HG03432 (cell line): ENCODE measurements at regions not wholly inside any gene's neighbourhood (a gene's known extent, or its start where the extent isn't known, plus 50 kb on each side); places are given as distances from the start of the nearest gene placed in this dataset.

Source experiments
- ATAC-seq: cut with Tn5 transposase; IDR thresholded peaks from one replicate; pipeline ENCODE4 v1.9.1; 2021; ENCODE audit warnings: mild to moderate bottlenecking, moderate library complexity; ENCODE audit not compliant: unreplicated experiment

DNA sequence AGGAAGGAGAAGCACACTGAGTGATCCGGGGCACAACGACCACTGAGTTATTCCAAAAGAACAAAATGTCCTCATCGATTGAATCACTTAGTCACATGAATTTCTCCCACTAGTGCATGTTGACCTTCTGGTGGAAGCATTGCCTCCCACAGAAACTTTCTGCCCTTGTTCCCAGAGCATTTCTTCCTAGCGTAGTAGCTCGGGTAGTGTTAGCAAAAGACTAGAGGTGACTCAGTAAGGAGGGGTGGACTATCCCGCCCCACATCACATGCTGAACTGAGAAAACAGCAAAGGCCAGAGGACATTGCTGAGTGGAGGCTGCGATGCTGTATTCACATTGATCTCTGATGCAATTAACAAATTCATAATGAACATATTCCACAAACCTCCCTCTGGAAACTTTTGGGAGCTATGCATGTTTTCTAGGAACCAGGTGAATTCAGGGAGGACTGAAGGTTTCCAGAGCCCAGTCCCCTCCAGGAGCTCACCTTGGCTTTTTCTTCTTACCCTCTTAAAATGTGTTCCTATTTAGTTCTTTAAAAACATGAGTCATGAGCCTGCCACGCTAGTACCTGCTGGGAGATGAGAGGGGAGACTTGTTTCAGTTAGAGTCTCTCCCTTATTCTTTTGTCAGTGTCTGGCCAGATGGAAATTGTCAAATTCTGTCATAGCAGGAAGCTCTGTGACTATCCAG is 507.9 kb downstream of the CDH26 start:
- no peak for ATAC-seq

GRCh38 chr20:60466687-60467022 is 508.4 kb downstream of the CDH26 start:
- no peak for ATAC-seq

- no peak for ATAC-seq
Observed at GRCh38 chr20:60467078-60467477, 508.9 kb downstream of the CDH26 start.

DNA sequence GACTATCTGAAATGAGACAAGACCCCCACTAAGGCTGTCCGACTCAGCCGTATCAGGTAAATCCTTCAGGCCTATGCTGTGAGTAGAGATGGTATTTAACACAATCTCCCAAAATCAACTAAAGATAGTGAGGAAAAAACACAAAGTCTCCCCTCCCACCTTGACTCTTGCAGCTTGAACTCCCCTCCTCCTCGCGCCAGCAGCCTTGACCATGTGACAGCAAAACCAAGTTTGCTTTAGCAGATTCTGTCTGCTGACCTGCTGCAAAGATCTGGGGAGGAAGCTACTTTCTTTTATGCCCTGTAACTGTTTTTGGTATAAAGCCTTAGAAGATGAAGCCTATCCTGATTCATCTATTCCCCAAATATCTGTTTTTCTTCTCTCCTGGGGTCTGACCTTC is 509.5 kb downstream of the CDH26 start:
- no peak for ATAC-seq

GRCh38 chr20:60469829-60470228 is 511.6 kb downstream of the CDH26 start:
- no peak for ATAC-seq

GRCh38 chr20:60470366-60470765 is 512.1 kb downstream of the CDH26 start:
- no peak for ATAC-seq

- ATAC-seq = no peak
Observed at GRCh38 chr20:60473211-60473610, 515.0 kb downstream of the CDH26 start.

DNA sequence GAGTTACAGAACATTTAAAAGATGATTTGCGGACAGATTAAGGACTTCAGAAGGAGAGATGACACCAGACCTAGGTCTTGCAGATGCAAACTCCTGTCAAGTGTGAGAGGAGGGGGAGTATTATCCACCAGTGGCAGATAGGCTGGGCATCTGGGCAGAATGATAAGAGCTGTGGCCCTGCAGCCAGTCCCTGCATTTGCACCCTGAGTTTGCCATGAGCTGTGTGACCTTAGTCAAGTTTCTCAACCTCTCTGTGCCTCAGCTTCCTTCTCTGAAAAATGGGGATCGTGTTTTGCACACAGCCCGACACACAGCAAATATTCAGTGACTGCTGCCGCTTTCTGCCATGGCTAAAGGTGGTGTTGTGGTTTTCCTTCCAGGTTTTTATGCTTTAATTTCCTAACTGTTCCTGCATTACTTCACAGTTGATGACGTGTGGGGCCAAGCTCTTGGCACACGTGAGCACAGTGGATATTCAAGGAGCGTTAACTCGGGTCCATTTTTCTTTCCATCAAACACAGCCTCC is 516.2 kb downstream of the CDH26 start:
- ATAC-seq = no peak

DNA sequence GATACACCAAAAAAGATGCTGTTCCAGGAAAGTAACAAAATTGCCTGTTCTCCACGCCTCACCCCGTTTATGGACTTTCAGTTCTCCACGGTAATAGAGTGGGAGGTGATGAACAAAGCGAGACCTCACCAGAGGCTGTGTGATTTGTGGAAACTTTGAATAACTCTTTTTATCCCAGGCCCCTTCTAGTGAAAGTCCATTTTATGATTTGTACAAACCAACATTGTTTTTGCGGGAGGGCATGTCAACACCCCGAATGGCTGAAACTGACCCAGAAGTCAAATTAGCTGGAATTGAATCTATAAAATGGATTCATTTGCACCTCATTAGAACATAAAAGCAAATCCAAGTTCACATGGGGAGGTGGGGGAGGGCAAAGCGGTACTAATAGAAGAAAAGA is 517.8 kb downstream of the CDH26 start:
- no peak for ATAC-seq

- no peak for ATAC-seq
Observed at GRCh38 chr20:60477958-60478357, 519.7 kb downstream of the CDH26 start.

DNA sequence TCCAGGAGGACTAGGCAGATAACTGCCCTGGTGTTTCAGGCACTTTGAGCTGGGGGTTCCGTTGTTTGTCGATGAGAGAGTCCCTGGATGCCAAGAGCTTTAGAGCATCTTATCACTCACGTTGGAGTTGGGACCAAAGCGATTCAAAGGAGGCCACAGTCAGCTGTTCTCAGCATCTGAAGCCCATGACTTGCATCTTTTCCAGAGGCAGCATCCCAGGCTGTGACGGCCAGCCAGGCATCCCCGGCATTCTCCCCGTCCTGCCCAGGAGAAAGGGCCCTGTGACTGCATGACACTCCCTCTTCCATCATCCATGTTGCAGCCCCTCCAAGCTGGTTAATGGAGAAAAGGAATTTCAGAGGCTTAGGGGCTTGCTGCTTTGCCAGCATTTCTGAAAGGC is 520.3 kb downstream of the CDH26 start:
- ATAC-seq = no peak

- ATAC-seq = no peak
Observed at GRCh38 chr20:60480950-60481742, 522.9 kb downstream of the CDH26 start.

- ATAC-seq = no peak
Observed at GRCh38 chr20:60481743-60482133, 523.5 kb downstream of the CDH26 start.

- no peak for ATAC-seq
Observed at GRCh38 chr20:60482221-60483008, 524.2 kb downstream of the CDH26 start.

- ATAC-seq = no peak
Observed at GRCh38 chr20:60483371-60483770, 525.1 kb downstream of the CDH26 start.

DNA sequence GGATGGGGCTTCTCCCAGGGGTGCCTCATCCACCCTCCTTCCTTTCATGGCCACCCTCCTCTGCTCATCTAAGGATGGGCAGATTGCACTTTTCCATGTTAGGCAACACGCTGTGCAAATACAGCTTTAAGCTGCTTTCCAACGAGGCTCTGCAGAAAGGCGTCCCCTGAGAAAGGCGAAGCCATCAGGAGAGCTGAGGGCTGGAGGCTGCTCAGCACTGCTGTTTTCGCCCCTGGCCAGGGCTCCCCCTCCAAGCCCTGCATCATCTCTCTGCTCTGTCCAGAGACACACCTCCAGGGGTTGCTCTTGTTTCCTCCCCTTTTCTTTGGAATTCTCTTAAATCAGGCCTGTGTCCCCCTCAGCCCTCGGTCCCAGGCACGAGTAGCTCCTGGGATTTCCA is 526.1 kb downstream of the CDH26 start:
- no peak for ATAC-seq

- ATAC-seq = no peak
Observed at GRCh38 chr20:60485012-60485760, 527.0 kb downstream of the CDH26 start.

DNA sequence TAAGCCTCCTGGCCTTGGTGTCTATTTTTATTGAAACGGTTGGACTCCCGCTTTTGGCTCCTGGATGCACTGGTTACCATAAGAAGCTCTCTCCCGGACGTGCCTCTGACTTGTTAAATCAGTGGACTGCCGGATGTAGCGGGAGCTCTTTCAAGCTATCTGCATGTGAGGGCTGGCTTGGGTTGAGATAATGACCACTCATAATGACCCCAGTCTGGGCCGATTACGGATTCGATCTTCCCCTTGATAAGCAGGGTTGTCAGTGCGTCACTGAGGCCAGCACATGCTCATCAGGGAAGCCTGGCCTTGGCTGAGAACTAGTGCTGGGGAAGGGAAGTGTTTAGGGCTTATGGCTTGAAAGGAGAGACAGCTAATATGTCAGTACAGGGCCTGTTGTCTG is 528.1 kb downstream of the CDH26 start:
- no peak for ATAC-seq

- ATAC-seq = no peak
Observed at GRCh38 chr20:60486937-60487336, 528.7 kb downstream of the CDH26 start.

GRCh38 chr20:60490217-60491050 is 532.2 kb downstream of the CDH26 start:
- no peak for ATAC-seq
